Urinary bladder (tissue), 3 donors: ENCODE measurements at regions not wholly inside any gene's neighbourhood (a gene's known extent, or its start where the extent isn't known, plus 50 kb on each side); places are given as distances from the start of the nearest gene placed in this dataset.

Source experiments
- DNase-seq: peaks from one replicate; pipeline ENCODE4 v3.0.0-alpha.2; 2015; ENCODE audit errors: extremely low spot score
- H3K27ac ChIP-seq: one replicate; pipeline ENCODE4 v1.5.1; 2013; ENCODE audit warnings: low read depth, mild to moderate bottlenecking, moderate library complexity
- H3K36me3 ChIP-seq: one replicate; pipeline ENCODE4 v1.6.1; 2013; ENCODE audit warnings: mild to moderate bottlenecking, moderate library complexity; ENCODE audit not compliant: insufficient read depth
- H3K4me1 ChIP-seq: one replicate; pipeline ENCODE4 v1.6.1; 2013; ENCODE audit warnings: mild to moderate bottlenecking, moderate library complexity; ENCODE audit not compliant: insufficient read depth
- H3K4me3 ChIP-seq: one replicate; pipeline ENCODE4 v1.5.1; 2013; ENCODE audit warnings: low read depth, low read length
- WGBS: extraction: QIAGEN DNeasy Blood & Tissue Kit; methylation state at CpG from one replicate; pipeline ENCODE4 v1.1.7; 2013; 5-methylcytosine and 5-hydroxymethylcytosine counted together
- donor health status: healthy with polysubstance abuse.
- donor health status: healthy.

GRCh38 chr1:56442290-56442877 is 137.0 kb downstream of the PLPP3 start:
- Histone ChIP-seq H3K36me3 (no peaks in the 10 kb centered on the region), H3K27ac (no peak overlapping the region), H3K4me1 (no peaks in the 10 kb centered on the region), H3K4me3 (no peak overlapping the region)
- DNase-seq, result no peak
- WGBS, result 98% methylated on average over 2 of the region's 2 CpGs

- Histone ChIP-seq H3K4me1 (no peaks in the 10 kb centered on the region), H3K4me3 (no peak overlapping the region), H3K36me3 (no peaks in the 10 kb centered on the region), H3K27ac (no peak overlapping the region)
- DNase-seq, result no peak
- WGBS, result 96% methylated on average over 3 of the region's 3 CpGs
Observed at GRCh38 chr1:56441601-56442000, 137.8 kb downstream of the PLPP3 start.

GRCh38 chr1:56439610-56440264 is 139.6 kb downstream of the PLPP3 start:
- Histone ChIP-seq H3K36me3 (no peaks in the 10 kb centered on the region), H3K27ac (no peak overlapping the region), H3K4me3 (no peak overlapping the region), H3K4me1 (no peaks in the 10 kb centered on the region)
- WGBS, result 34% methylated on average over 4 of the region's 4 CpGs
- DNase-seq, result no peak

DNA sequence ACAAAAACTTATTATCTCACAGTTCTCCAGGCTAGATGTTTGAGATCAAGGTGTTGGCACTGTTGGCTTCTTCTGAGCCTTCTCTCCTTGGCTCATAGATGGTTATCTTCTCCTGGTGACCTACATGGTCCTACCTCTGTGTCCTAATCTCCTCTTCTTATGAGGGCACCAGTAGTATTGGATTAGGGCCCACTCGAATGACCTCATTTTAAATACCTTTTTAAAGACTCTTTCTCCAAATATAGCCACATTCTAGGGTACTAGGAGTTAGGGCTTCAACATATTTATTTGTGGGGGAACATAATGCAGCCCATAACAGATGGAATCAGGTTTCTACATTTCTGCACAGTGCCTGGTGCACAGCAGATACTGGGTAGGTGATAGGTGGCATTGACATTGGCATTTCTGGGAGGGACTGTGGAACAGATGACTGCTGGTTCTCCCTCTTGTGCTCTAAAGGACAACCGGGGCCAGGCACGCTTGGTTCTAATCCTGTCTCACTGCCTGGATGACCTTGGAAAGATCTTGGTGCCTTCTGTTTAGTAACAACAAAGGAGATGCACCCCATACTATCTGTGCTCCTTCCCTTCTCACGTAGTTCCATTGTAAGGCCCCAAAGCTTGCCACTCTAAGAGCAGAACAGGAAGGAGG is 140.3 kb downstream of the PLPP3 start:
- Histone ChIP-seq H3K27ac (no peak overlapping the region), H3K4me3 (no peak overlapping the region), H3K36me3 (no peaks in the 10 kb centered on the region), H3K4me1 (no peaks in the 10 kb centered on the region)
- 90% methylated on average over 4 of the region's 4 CpGs for WGBS
- DNase-seq, result no peak

DNA sequence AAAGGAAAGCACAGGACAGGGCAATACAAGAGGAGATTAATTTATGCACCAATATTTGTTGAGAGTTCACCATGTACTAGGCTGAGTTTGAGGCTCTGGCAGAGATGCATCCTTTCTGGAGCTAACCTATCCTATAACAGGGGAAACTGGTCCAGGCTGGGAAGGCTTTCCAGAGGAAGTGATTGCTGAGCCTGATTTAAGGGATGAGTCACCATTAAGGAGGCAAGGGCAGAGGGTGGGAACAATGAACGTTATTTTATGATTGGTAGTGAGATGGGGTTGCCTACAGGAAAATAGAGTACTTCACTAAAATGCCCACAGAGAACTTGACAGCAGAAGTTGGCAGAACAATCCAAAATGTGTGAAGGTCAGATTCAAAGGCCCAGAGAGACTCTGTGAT is 141.4 kb downstream of the PLPP3 start:
- DNase-seq, result no peak
- H3K27ac ChIP-seq, result no peak overlapping the region
- H3K36me3 ChIP-seq, result no peaks in the 10 kb centered on the region
- no peaks in the 10 kb centered on the region for H3K4me1 ChIP-seq
- 51% methylated on average over 1 of the region's 1 CpG for WGBS
- H3K4me3 ChIP-seq, result no peak overlapping the region

DNA sequence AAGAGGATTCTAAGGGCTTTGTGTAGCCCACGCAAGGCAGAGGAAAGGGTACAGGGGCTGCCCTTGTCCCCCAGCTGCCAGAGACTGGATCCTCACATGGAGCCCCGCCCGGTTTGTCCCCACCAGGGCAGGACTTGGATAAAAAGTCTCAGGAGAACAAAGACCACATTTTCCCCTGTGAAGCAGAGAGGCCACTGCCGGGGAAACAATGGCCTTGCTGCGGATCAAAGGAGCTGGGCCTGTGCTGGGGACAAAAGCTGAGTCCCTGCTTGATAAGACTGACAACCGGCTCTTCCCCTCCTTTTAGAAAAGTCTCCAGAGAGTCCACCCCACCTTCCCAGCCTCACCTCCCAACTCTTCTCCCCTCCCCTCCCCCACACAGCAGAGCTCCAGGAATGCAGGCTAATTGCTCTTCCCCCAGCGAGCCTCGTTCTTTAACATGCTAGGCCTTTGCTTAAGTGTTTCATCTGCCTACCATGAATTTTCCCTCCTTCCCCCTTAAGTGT is 142.4 kb downstream of the PLPP3 start:
- Histone ChIP-seq H3K36me3 (no peaks in the 10 kb centered on the region), H3K4me1 (no peaks in the 10 kb centered on the region), H3K27ac (no peak overlapping the region), H3K4me3 (no peak overlapping the region)
- no peak for DNase-seq
- WGBS, result 82% methylated on average over 8 of the region's 8 CpGs

GRCh38 chr1:56436296-56436695 is 143.1 kb downstream of the PLPP3 start:
- Histone ChIP-seq H3K27ac (no peak overlapping the region), H3K4me3 (no peak overlapping the region), H3K4me1 (no peaks in the 10 kb centered on the region), H3K36me3 (no peaks in the 10 kb centered on the region)
- DNase-seq, result no peak
- whole genome bisulfite sequencing, result 90% methylated on average over 4 of the region's 4 CpGs

- Histone ChIP-seq H3K4me3 (no peak overlapping the region), H3K4me1 (no peaks in the 10 kb centered on the region), H3K27ac (no peak overlapping the region), H3K36me3 (no peaks in the 10 kb centered on the region)
- no peak for DNase-seq
- 63% methylated on average over 2 of the region's 2 CpGs for WGBS
Observed at GRCh38 chr1:56435434-56436262, 143.7 kb downstream of the PLPP3 start.

GRCh38 chr1:56434740-56435139 is 144.6 kb downstream of the PLPP3 start:
- WGBS, result 89% methylated on average over 4 of the region's 4 CpGs
- Histone ChIP-seq H3K4me1 (no peaks in the 10 kb centered on the region), H3K36me3 (no peaks in the 10 kb centered on the region), H3K4me3 (no peak overlapping the region), H3K27ac (no peak overlapping the region)
- no peak for DNase-seq

- no peaks in the 10 kb centered on the region for H3K36me3 ChIP-seq
- no peak overlapping the region for H3K27ac ChIP-seq
- no peak overlapping the region for H3K4me3 ChIP-seq
- H3K4me1 ChIP-seq, result no peaks in the 10 kb centered on the region
- DNase-seq, result no peak
- WGBS, result 70% methylated on average over 5 of the region's 5 CpGs
Observed at GRCh38 chr1:56434025-56434424, 145.3 kb downstream of the PLPP3 start.

DNA sequence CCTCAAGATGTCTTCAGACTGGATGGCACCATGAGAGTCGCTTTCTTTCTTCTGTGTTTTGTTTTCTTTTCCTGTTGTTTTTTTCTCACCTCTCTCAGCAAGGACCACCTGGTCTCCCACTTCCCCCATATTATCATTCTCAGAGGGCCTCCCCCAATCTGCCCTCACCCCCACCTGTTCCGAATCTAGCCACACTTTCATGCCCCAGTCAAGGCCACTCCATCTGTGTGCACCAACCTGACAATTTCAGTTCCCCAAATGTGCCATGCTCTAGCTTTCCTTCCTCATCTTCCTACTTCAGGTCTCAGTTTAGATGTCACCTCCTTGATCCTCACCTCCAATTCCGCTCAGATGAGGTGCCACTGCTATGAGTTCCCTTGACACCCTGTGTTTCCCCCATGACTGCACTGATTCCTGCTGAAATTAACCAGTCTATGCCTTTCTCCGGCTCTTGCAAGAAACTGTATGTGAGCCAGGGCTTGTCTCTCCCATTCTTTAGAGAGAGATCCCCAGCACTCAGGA is 146.2 kb downstream of the PLPP3 start:
- no peak for DNase-seq
- WGBS, result 95% methylated on average over 4 of the region's 4 CpGs
- Histone ChIP-seq H3K4me1 (no peaks in the 10 kb centered on the region), H3K4me3 (no peak overlapping the region), H3K36me3 (no peaks in the 10 kb centered on the region), H3K27ac (no peak overlapping the region)

DNA sequence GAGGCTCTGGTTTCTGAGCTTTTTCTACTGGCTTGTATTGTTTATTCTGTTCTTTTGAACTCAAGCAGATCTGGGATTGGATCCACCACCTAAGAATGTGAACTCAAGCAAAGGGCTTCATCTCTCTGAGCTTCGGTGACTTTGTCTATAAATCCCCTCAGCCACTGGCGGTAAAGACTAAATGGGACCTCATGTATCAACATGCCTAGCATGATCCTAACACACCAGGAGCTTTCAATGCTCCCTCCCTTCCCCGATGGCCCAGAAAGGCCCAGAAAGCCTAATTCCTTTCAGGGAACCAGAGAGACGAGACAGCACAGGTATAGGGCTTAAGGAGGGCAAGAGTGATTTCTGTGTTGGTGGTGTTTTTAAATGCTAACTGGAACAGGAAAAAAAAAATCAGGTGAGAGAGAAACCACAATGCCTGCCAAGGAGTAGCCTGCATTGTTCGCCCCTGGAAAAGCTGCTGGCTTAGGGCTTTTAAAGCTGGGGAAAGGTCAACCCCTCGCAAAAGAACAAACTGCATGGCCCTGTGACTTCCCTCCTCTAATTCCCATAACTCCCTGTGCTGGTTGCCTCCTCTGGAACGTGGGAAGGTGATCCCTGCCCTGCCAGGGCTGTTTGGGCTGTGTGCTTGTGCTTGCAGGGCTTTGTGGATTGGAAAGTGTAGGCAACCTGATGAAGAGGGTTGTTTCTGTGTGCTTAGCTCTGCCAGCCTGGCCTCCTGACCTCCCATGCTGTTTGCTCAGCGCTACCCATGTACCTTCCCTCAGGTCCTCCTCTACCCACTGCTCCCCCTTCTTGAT is 147.0 kb downstream of the PLPP3 start:
- Histone ChIP-seq H3K4me1 (no peaks in the 10 kb centered on the region), H3K4me3 (no peak overlapping the region), H3K27ac (no peak overlapping the region), H3K36me3 (no peaks in the 10 kb centered on the region)
- DNase-seq, result no peak
- 75% methylated on average over 8 of the region's 8 CpGs for WGBS
